ENCODE measurements at regions not wholly inside any gene's neighbourhood (a gene's known extent, or its start where the extent isn't known, plus 50 kb on each side); places are given as distances from the start of the nearest gene placed in this dataset.

DNA sequence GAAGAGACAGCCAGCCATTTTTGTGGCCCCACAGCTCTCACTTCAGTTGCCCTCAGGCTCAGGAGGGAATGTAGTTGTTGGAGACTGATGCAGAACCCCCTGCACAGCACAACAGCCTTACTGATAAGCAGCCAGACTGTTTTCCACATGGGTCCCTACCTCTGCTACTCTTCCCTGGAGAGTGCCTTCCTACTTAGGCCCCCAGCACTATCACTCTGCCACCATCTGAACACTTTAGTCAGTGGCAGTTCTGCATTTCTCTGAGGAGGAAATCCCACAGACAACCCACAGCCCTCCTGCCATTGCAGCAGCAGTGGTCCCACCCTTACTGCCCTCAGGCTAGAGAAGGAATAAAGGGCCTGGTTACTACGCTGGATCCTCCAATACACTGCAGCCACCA is 61.8 kb upstream of the PTPRD start:
- DNase-seq (ENCODE audit: low spot score): no peak
- in situ Hi-C loops (cut with MboI; ENCODE audit: low pct_unique_long_range_greater_than_20kb, low sequenced_read_pairs, unreplicated experiment): no loop called here
- TF ChIP-seq CTCF (IDR thresholded peaks at IDR 0.05; ENCODE audit: extremely low read depth, insufficient read depth, missing control alignments): no peak

DNA sequence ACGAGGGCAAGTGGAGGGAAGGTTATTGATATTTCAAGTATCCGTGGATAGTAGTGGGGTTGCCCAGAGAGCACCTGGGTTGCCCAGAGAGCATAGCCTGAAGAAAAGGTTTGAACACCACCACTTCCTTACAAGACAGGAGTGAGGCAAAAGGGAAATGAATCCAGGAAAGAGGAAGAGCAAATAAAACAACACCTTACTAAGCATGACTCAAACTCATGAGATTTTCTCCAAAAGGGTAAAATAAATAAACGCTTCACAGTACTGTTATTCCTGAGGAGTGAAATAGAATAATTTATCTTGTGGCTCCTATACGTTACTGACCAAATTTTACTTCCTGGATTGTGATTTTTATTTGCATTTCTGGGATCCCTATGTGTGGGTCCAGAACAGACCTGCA is 65.2 kb upstream of the PTPRD start:
- in situ Hi-C loops (cut with MboI; ENCODE audit: low pct_unique_long_range_greater_than_20kb, low sequenced_read_pairs, unreplicated experiment): no loop called here
- no peak for TF ChIP-seq CTCF (IDR thresholded peaks at IDR 0.05; ENCODE audit: extremely low read depth, insufficient read depth, missing control alignments)
- no peak for DNase-seq (ENCODE audit: low spot score)

- in situ Hi-C loops (cut with MboI; ENCODE audit: low pct_unique_long_range_greater_than_20kb, low sequenced_read_pairs, unreplicated experiment): no loop called here
- TF ChIP-seq CTCF (IDR thresholded peaks at IDR 0.05; ENCODE audit: extremely low read depth, insufficient read depth, missing control alignments): no peak
- DNase-seq (ENCODE audit: low spot score): no peak
These were observed 66.0 kb upstream of the PTPRD start for GRCh38 chr9:10678790-10679189.

DNA sequence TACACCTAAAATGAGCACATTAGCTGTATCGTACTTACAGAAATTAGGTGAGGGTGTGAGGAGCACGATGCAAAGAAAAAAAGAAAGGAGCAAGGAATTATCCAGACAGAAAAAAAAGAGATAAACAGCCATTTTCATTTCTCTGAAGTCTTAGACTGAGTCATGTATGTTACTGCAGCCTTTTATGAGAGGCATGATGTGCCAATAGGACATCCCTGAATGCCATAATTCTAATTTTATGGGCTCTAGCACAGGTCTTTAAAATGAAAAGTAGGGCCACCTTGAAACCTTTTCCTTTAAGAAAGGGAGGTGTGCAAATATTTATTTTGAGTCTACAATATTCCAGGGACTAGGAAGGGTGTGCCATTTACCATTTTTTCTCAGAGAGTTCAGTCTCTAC is 74.1 kb upstream of the PTPRD start:
- in situ Hi-C loops (cut with MboI; ENCODE audit: low pct_unique_long_range_greater_than_20kb, low sequenced_read_pairs, unreplicated experiment): no loop called here
- no peak for DNase-seq (ENCODE audit: low spot score)
- no peak for TF ChIP-seq CTCF (IDR thresholded peaks at IDR 0.05; ENCODE audit: extremely low read depth, insufficient read depth, missing control alignments)

- no peak for TF ChIP-seq CTCF (IDR thresholded peaks at IDR 0.05; ENCODE audit: extremely low read depth, insufficient read depth, missing control alignments)
- no peak for DNase-seq (ENCODE audit: low spot score)
- in situ Hi-C loops (cut with MboI; ENCODE audit: low pct_unique_long_range_greater_than_20kb, low sequenced_read_pairs, unreplicated experiment): no loop called here
These were observed 77.7 kb upstream of the PTPRD start for GRCh38 chr9:10690546-10690945.

DNA sequence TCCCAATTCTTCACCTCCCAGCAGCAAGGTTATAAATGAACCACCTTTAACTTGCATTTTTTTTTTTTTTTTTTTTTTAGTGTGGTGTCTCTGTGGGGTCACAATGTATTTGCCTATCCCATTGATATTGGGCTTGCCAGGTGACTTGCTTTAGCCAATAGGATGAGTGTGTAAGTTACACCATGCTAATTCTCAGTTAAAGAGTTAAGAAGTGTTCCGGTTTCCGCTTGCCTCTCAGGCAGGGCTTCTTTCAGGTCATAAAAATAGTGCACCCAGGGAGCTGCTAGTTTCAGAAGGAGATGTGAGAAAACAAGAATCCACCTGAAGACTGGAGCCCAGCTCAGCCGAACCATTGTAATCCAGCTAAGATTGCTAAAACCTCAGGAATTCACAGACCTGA is 84.2 kb upstream of the PTPRD start:
- no peak for DNase-seq (ENCODE audit: low spot score)
- no peak for TF ChIP-seq CTCF (IDR thresholded peaks at IDR 0.05; ENCODE audit: extremely low read depth, insufficient read depth, missing control alignments)
- in situ Hi-C loops (cut with MboI; ENCODE audit: low pct_unique_long_range_greater_than_20kb, low sequenced_read_pairs, unreplicated experiment): no loop called here

GRCh38 chr9:10700291-10700690 is 87.5 kb upstream of the PTPRD start:
- in situ Hi-C loops (cut with MboI; ENCODE audit: low pct_unique_long_range_greater_than_20kb, low sequenced_read_pairs, unreplicated experiment): no loop called here
- DNase-seq (ENCODE audit: low spot score): no peak
- TF ChIP-seq CTCF (IDR thresholded peaks at IDR 0.05; ENCODE audit: extremely low read depth, insufficient read depth, missing control alignments): no peak

Measured in GM13977 (cell line).